ENCODE measurements at regions not wholly inside any gene's neighbourhood (a gene's known extent, or its start where the extent isn't known, plus 50 kb on each side); places are given as distances from the start of the nearest gene placed in this dataset.

DNA sequence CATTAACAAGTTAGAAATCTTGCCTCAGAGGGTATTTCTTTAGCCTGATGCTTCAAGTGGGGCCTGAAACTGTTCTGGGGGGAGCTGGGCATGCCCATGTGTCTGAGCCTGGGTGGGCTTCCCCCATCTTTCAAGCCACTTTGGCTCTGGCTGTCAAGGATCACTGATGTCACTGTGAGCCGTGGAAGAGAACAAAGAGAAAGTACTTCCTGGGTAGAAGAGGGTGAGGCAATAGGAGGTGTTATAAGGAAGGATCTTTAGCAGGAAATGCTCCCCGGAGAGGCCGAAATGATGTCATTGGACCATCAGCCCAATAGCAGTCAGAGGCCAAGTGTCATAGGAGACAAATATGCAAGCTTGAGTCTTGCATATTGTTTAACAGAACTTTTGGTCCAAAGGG, 228.4 kb upstream of the MEX3C start:
- TF ChIP-seq, protein P1, sequence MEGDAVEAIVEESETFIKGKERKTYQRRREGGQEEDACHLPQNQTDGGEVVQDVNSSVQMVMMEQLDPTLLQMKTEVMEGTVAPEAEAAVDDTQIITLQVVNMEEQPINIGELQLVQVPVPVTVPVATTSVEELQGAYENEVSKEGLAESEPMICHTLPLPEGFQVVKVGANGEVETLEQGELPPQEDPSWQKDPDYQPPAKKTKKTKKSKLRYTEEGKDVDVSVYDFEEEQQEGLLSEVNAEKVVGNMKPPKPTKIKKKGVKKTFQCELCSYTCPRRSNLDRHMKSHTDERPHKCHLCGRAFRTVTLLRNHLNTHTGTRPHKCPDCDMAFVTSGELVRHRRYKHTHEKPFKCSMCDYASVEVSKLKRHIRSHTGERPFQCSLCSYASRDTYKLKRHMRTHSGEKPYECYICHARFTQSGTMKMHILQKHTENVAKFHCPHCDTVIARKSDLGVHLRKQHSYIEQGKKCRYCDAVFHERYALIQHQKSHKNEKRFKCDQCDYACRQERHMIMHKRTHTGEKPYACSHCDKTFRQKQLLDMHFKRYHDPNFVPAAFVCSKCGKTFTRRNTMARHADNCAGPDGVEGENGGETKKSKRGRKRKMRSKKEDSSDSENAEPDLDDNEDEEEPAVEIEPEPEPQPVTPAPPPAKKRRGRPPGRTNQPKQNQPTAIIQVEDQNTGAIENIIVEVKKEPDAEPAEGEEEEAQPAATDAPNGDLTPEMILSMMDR (IDR thresholded peaks at IDR 0.05), result no peak
- no peak for TF ChIP-seq POLR2A (IDR thresholded peaks at IDR 0.05)

Measured in uterus (tissue), 2 donors.